HEK293 (cell line): ENCODE measurements at regions not wholly inside any gene's neighbourhood (a gene's known extent, or its start where the extent isn't known, plus 50 kb on each side); places are given as distances from the start of the nearest gene placed in this dataset.
"Not testable (repeated sequence)": the region's sequence is repeated elsewhere in the genome, so short reads cannot be mapped to it uniquely, and the experiment has no call there.

Experiments used
- CTCF ChIA-PET: fragments of 350-600 bp; formaldehyde crosslinking; extraction: SDS; loops from one replicate; lab custom pipeline; 2021; ENCODE audit warnings: antibody characterized with exemption; lab: Yijun Ruan, JAX
- POLR2A ChIA-PET: fragments of 300-600 bp; formaldehyde crosslinking; extraction: SDS; loops from one replicate; lab custom pipeline; 2020; ENCODE audit warnings: antibody characterized with exemption, inconsistent platforms; lab: Yijun Ruan, JAX
- H3K27ac ChIP-seq: fragments of 200-500 bp; sonication (Bioruptor generic); 2 replicates; pipeline ENCODE4 v1.5.1; 2014; ENCODE audit warnings: low read depth, low read length, control low read depth, inconsistent platforms; ENCODE audit errors: extremely low read depth
- H3K36me3 ChIP-seq, 2 experiments: fragments of 200-500 bp in 1 of 2; sonication (Bioruptor generic) in 1 of 2; 1 replicate in 1 of 2; 2 replicates in 1 of 2; pipeline ENCODE4 v1.5.1; 2014 to 2017; ENCODE audit warnings: inconsistent platforms in 2 of 2, low read length in 2 of 2; ENCODE audit not compliant: control insufficient read depth in 2 of 2, insufficient read depth in 1 of 2
- H3K4me1 ChIP-seq: fragments of 200-500 bp; sonication (Bioruptor generic); 2 replicates; pipeline ENCODE4 v1.5.1; 2014; ENCODE audit warnings: mild to moderate bottlenecking, low read length, inconsistent platforms; ENCODE audit not compliant: control insufficient read depth, insufficient read depth
- H3K4me3 ChIP-seq: 2 replicates; pipeline ENCODE4 v1.5.1; 2011; ENCODE audit warnings: low read depth, mild to moderate bottlenecking, control low read depth, low read length, moderate library complexity
- H3K9me3 ChIP-seq: fragments of 200-500 bp; sonication (Bioruptor generic); 2 replicates; pipeline ENCODE4 v1.5.1; 2014; ENCODE audit warnings: low read depth, low read length, inconsistent platforms; ENCODE audit not compliant: control insufficient read depth, insufficient read depth
- FEZF1 ChIP-seq: fragments of 450-650 bp; formaldehyde crosslinking; IDR thresholded peaks from 2 replicates; pipeline ENCODE4 v1.5.1; 2016; ENCODE audit warnings: missing biosample characterization, missing genetic modification characterization
- SCRT2 ChIP-seq: fragments of 450-650 bp; formaldehyde crosslinking; IDR thresholded peaks from 2 replicates; pipeline ENCODE4 v1.5.1; 2016; ENCODE audit warnings: missing biosample characterization, missing genetic modification characterization
- ZBTB44 ChIP-seq: fragments of 450-650 bp; IDR thresholded peaks from 2 replicates; pipeline ENCODE4 v1.5.1; 2018; ENCODE audit warnings: missing biosample characterization, mild to moderate bottlenecking, missing genetic modification characterization
- ZNF157 ChIP-seq: fragments of 450-650 bp; formaldehyde crosslinking; IDR thresholded peaks from 2 replicates; pipeline ENCODE4 v1.5.1; 2016; ENCODE audit warnings: missing biosample characterization, missing genetic modification characterization
- ZNF248 ChIP-seq: fragments of 450-650 bp; formaldehyde crosslinking; IDR thresholded peaks from 2 replicates; pipeline ENCODE4 v1.5.1; 2017; ENCODE audit warnings: missing biosample characterization, missing genetic modification characterization
- ZNF37A ChIP-seq: fragments of 450-650 bp; IDR thresholded peaks from 2 replicates; pipeline ENCODE4 v1.5.1; 2018; ENCODE audit warnings: missing biosample characterization, missing genetic modification characterization
- ZNF394 ChIP-seq: fragments of 450-650 bp; formaldehyde crosslinking; IDR thresholded peaks from 2 replicates; pipeline ENCODE4 v1.5.1; 2016; ENCODE audit warnings: missing biosample characterization, missing genetic modification characterization, mild to moderate bottlenecking, moderate library complexity, borderline replicate concordance
- ZNF426 ChIP-seq: fragments of 450-650 bp; formaldehyde crosslinking; IDR thresholded peaks from 2 replicates; pipeline ENCODE4 v1.5.1; 2017; ENCODE audit warnings: missing biosample characterization, missing genetic modification characterization, mild to moderate bottlenecking, inconsistent platforms, moderate library complexity
- ZNF555 ChIP-seq: fragments of 450-650 bp; formaldehyde crosslinking; conservative IDR thresholded peaks from 2 replicates; pipeline ENCODE4 v1.5.1; 2017; ENCODE audit warnings: missing biosample characterization, mild to moderate bottlenecking, missing genetic modification characterization, inconsistent platforms
- ZNF560 ChIP-seq: fragments of 450-650 bp; formaldehyde crosslinking; IDR thresholded peaks from 2 replicates; pipeline ENCODE4 v1.5.1; 2017; ENCODE audit warnings: missing biosample characterization, missing genetic modification characterization, borderline replicate concordance
- ZNF623 ChIP-seq: fragments of 450-650 bp; formaldehyde crosslinking; IDR thresholded peaks from 2 replicates; pipeline ENCODE4 v1.5.1; 2016; ENCODE audit warnings: missing biosample characterization, missing genetic modification characterization
- ZNF777 ChIP-seq: fragments of 450-650 bp; formaldehyde crosslinking; IDR thresholded peaks from 2 replicates; pipeline ENCODE4 v1.5.1; 2017; ENCODE audit warnings: missing biosample characterization, missing genetic modification characterization, borderline replicate concordance
- ZNF791 ChIP-seq: fragments of 450-650 bp; formaldehyde crosslinking; IDR thresholded peaks from 2 replicates; pipeline ENCODE4 v1.5.1; 2016; ENCODE audit warnings: missing biosample characterization, missing genetic modification characterization
- ZSCAN16 ChIP-seq: fragments of 450-650 bp; formaldehyde crosslinking; IDR thresholded peaks from 2 replicates; pipeline ENCODE4 v1.5.1; 2016; ENCODE audit warnings: missing biosample characterization, missing genetic modification characterization
- ZSCAN30 ChIP-seq: fragments of 450-650 bp; IDR thresholded peaks from 2 replicates; pipeline ENCODE4 v1.5.1; 2018; ENCODE audit warnings: missing biosample characterization, mild to moderate bottlenecking, missing genetic modification characterization, moderate library complexity
- TF ChIP-seq, protein P1 (sequence below): fragments of 450-650 bp; formaldehyde crosslinking; conservative IDR thresholded peaks from 2 replicates; pipeline ENCODE4 v1.5.1; 2016; ENCODE audit warnings: low read depth, missing biosample characterization, missing genetic modification characterization

- no peak for TF ChIP-seq ZNF777
- no peak for TF ChIP-seq ZSCAN30 (tag by site-specific recombination)
- TF ChIP-seq, all 188 proteins: peak for 4
Observed at GRCh38 chr2:217349251-217349650, 489.4 kb upstream of the TNP1 start (continued).

GRCh38 chr2:217347630-217348029 is 487.8 kb upstream of the TNP1 start:
- H3K9me3 ChIP-seq, H3K4me3 ChIP-seq, H3K36me3 ChIP-seq, H3K27ac ChIP-seq, H3K4me1 ChIP-seq, POLR2A ChIA-PET: not testable (repeated sequence)
- CTCF ChIA-PET: interaction anchor here (0.6 kb wide), 1 partner anchor 824 kb away, joined by 3 read pairs; no protein-coding TSS in a partner anchor

GRCh38 chr2:217346043-217346442 is 486.2 kb upstream of the TNP1 start:
- CTCF ChIA-PET, POLR2A ChIA-PET, H3K36me3 ChIP-seq, H3K4me1 ChIP-seq, H3K4me3 ChIP-seq, H3K27ac ChIP-seq, H3K9me3 ChIP-seq: not testable (repeated sequence)

GRCh38 chr2:217340899-217341298 is 481.0 kb upstream of the TNP1 start:
- POLR2A ChIA-PET: no interaction called here

DNA sequence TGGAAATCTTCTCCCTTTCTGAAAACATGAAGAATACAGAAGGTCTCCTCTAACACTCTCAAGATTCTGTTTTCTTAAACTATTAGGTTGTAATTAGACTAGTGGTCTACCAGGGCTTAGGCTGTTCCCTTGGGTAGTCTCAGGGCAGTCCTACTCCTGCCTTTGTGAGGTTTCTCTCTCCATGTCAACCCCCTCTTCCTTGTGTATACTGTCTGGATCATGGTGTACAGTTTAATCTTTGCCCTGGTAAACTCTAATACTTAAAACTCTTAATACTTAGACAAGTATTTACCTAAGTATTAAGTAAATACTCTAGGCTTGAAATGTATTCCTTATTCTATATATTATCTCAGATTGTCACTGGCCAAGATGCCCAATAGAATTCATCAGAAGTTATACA is 480.3 kb upstream of the TNP1 start:
- CTCF ChIA-PET: no interaction called here

More at GRCh38 chr2:217340899-217341298, 481.0 kb upstream of the TNP1 start:
- Histone ChIP-seq H3K27ac (no peak overlapping the region), H3K4me3 (no peak overlapping the region), H3K4me1 (no peaks in the 10 kb centered on the region), H3K9me3 (no peaks in the 10 kb centered on the region), H3K36me3 (no peaks in the 10 kb centered on the region)
- CTCF ChIA-PET: no interaction called here
- TF ChIP-seq ZNF426 (peak; percentile 36), ZNF623 (tag by site-specific recombination) (0 out of 2 replicates have a peak, but pooled peaks have one; percentile 11), ZSCAN16 (tag by site-specific recombination) (no peak), ZNF394 (tag by site-specific recombination) (peak; percentile 50; the same call in 1 of the 2 replicates), ZNF555 (tag by site-specific recombination) (peak; percentile 23)
- TF ChIP-seq, protein P1, sequence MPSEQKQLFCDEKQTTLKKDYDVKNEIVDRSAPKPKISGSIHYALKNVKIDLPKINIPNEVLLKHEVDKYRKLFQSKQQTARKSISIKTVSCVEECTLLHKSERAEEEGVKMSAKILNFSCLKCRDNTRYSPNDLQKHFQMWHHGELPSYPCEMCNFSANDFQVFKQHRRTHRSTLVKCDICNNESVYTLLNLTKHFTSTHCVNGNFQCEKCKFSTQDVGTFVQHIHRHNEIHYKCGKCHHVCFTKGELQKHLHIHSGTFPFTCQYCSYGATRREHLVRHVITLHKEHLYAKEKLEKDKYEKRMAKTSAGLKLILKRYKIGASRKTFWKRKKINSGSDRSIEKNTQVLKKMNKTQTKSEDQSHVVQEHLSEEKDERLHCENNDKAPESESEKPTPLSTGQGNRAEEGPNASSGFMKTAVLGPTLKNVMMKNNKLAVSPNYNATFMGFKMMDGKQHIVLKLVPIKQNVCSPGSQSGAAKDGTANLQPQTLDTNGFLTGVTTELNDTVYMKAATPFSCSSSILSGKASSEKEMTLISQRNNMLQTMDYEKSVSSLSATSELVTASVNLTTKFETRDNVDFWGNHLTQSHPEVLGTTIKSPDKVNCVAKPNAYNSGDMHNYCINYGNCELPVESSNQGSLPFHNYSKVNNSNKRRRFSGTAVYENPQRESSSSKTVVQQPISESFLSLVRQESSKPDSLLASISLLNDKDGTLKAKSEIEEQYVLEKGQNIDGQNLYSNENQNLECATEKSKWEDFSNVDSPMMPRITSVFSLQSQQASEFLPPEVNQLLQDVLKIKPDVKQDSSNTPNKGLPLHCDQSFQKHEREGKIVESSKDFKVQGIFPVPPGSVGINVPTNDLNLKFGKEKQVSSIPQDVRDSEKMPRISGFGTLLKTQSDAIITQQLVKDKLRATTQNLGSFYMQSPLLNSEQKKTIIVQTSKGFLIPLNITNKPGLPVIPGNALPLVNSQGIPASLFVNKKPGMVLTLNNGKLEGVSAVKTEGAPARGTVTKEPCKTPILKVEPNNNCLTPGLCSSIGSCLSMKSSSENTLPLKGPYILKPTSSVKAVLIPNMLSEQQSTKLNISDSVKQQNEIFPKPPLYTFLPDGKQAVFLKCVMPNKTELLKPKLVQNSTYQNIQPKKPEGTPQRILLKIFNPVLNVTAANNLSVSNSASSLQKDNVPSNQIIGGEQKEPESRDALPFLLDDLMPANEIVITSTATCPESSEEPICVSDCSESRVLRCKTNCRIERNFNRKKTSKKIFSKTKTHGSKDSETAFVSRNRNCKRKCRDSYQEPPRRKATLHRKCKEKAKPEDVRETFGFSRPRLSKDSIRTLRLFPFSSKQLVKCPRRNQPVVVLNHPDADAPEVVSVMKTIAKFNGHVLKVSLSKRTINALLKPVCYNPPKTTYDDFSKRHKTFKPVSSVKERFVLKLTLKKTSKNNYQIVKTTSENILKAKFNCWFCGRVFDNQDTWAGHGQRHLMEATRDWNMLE (tag by site-specific recombination): peak; percentile 44; the same call in 1 of the 2 replicates

More for the DNA sequence above, 480.3 kb upstream of the TNP1 start:
- POLR2A ChIA-PET: no interaction called here
- Histone ChIP-seq H3K27ac (no peak overlapping the region), H3K36me3 (no peaks in the 10 kb centered on the region), H3K9me3 (no peaks in the 10 kb centered on the region), H3K4me3 (no peak overlapping the region), H3K4me1 (no peaks in the 10 kb centered on the region)
- no peak for TF ChIP-seq SCRT2 (tag by site-specific recombination)
- no peak for TF ChIP-seq ZBTB44
- TF ChIP-seq ZNF37A (tag by site-specific recombination): no peak
- no peak for TF ChIP-seq FEZF1
- no peak for TF ChIP-seq ZNF560
- no peak for TF ChIP-seq ZNF157
- TF ChIP-seq ZNF791: no peak
- TF ChIP-seq ZNF248 (tag by site-specific recombination): no peak
